Uterus (tissue), 3 donors: ENCODE measurements at regions not wholly inside any gene's neighbourhood (a gene's known extent, or its start where the extent isn't known, plus 50 kb on each side); places are given as distances from the start of the nearest gene placed in this dataset.
A peak's percentile ranks its signal among the peaks of the same experiment; 100 is the strongest.

Source experiments
- DNase-seq, 2 donors: peaks; one replicate each; pipeline ENCODE4 v3.0.0-alpha.2; 2019 to 2020
- H3K27ac ChIP-seq, 2 donors: fragments of 200-600 bp; sonication (generic); 1 replicate in 1 of 2; 2 replicates in 1 of 2; pipeline ENCODE4 v1.5.1; 2016 to 2018
- H3K27me3 ChIP-seq, 2 donors: fragments of 200-600 bp; sonication (generic); one replicate each; pipeline ENCODE4 v1.5.1; 2018 to 2019; ENCODE audit warnings: control low read depth in 1 of 2
- H3K36me3 ChIP-seq, 2 donors: fragments of 200-600 bp; sonication (generic); one replicate each; pipeline ENCODE4 v1.5.1; 2019; ENCODE audit warnings: control low read depth in 1 of 2
- H3K4me1 ChIP-seq, 2 donors: fragments of 200-600 bp; sonication (generic); one replicate each; pipeline ENCODE4 v1.5.1; 2018 to 2019; ENCODE audit warnings: control low read depth in 1 of 2
- H3K4me3 ChIP-seq, 2 donors: fragments of 200-600 bp; sonication (generic); 1 replicate in 1 of 2; 2 replicates in 1 of 2; pipeline ENCODE4 v1.5.1; 2018 to 2019; ENCODE audit warnings: mild to moderate bottlenecking in 1 of 2
- H3K9me3 ChIP-seq, 2 donors: fragments of 200-600 bp; sonication (generic); one replicate each; pipeline ENCODE4 v1.5.1; 2019; ENCODE audit warnings: control low read depth in 1 of 2
- POLR2A ChIP-seq, 2 donors: fragments of 450-650 bp; IDR thresholded peaks; one replicate each; pipeline ENCODE4 v1.6.1; 2016; ENCODE audit warnings: antibody characterized with exemption in 2 of 2, mild to moderate bottlenecking in 1 of 2, moderate library complexity in 1 of 2
- intact Hi-C: fragments of 100-400 bp; cut with DNase I; formaldehyde crosslinking; loops from one replicate; pipeline ENCODE4 v1.15.1; 2023; ENCODE audit warnings: low total_unique reads
- TF ChIP-seq, protein P1 (sequence below), 4 experiments: fragments of 200-600 bp in 2 of 4; fragments of 450-650 bp in 2 of 4; sonication (generic) in 2 of 4; IDR thresholded peaks; one replicate each; pipeline ENCODE4 v1.5.1; 2016 to 2019; ENCODE audit warnings: antibody characterized with exemption in 4 of 4, mild to moderate bottlenecking in 2 of 4, moderate library complexity in 1 of 4
- donor health status: DM: yes; HTN: yes; CAD: no.

DNA sequence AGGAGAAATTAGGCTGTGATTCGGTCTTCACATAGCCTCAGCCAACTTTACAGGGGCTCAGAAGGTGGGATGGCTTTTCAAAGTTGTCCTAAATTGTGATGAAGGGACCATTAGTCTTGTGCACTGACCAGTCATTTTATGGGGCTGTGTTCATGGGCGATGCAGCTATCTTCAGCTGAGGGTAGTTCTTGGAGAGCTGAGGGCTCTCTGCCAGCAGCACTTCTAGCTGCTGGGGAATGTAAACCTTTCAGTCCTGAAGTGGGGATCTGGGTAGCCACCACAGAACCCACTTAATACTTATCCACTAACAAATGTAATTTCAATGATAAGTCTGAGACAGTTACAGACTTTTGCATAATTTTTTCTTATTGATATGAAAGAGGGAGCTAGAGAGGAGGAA, 270.6 kb downstream of the AEBP2 start:
- peak overlapping the region in 1 of 2 donors; percentile 66 for H3K27ac ChIP-seq
- intact Hi-C loops = no loop called here

DNA sequence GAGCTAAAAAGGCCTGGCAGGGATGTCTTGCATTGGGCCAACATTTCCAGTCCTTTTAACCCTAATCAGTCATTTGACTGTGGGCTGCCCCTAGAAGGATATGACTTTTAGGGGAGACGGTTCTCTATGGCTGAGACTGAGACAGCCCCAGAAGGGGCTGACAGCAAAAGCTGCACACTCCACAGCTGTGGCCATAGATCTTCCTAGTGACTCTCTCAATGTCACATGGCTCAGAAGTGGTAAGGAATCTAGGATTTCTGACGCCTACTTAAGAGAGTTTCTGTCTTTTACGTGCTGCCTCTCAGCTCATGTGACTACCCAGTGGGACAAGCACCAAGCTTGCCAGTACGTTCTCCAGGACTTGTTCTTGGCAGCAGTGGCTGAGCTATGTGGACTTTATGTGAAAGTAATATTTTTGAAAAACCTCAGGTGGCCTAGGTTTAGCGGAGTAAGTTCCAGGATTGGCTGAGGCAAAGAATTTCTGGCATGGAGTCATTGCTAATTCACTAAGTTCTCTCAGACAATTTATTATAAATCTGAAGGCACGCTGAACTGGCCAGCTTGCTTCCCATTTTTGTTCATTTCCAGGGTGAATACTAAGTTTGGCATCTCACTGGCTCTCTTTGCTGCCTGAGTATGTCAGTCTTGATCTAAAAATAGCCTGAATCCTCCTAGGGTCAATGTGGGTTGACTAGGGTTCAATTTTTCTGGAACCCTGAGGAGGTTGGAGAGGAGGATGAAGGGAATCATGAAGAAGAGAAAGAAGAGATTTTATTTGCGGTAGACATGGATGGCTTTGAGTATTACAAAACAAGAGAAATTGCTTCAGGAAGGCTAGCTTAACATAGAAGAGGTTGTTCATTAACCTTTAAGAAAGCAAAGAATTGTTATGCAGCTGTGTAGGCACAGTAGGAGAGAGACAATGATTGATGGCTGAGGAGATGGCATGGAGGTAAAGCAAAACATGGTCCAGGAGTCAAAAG, 271.8 kb downstream of the AEBP2 start:
- intact Hi-C loops = no loop called here
- DNase-seq = peak in 1 of 2 donors; percentile 55
- no peaks in the 10 kb centered on the region for H3K36me3 ChIP-seq
- H3K27me3 ChIP-seq = no peaks in the 10 kb centered on the region
- no peaks in the 10 kb centered on the region for H3K9me3 ChIP-seq
- no peak overlapping the region for H3K4me3 ChIP-seq
- H3K27ac ChIP-seq = peak overlapping the region; percentile 38 to 66
- TF ChIP-seq POLR2A (IDR thresholded peaks at IDR 0.05) = no peak
- no peaks in the 10 kb centered on the region for H3K4me1 ChIP-seq

More for the DNA sequence above, 270.6 kb downstream of the AEBP2 start:
- no peak for DNase-seq
- no peak overlapping the region for H3K4me3 ChIP-seq
- H3K27me3 ChIP-seq = no peaks in the 10 kb centered on the region
- H3K36me3 ChIP-seq = no peaks in the 10 kb centered on the region
- no peaks in the 10 kb centered on the region for H3K9me3 ChIP-seq
- H3K4me1 ChIP-seq = no peaks in the 10 kb centered on the region
- no peak for TF ChIP-seq POLR2A (IDR thresholded peaks at IDR 0.05)
- TF ChIP-seq, protein P1, sequence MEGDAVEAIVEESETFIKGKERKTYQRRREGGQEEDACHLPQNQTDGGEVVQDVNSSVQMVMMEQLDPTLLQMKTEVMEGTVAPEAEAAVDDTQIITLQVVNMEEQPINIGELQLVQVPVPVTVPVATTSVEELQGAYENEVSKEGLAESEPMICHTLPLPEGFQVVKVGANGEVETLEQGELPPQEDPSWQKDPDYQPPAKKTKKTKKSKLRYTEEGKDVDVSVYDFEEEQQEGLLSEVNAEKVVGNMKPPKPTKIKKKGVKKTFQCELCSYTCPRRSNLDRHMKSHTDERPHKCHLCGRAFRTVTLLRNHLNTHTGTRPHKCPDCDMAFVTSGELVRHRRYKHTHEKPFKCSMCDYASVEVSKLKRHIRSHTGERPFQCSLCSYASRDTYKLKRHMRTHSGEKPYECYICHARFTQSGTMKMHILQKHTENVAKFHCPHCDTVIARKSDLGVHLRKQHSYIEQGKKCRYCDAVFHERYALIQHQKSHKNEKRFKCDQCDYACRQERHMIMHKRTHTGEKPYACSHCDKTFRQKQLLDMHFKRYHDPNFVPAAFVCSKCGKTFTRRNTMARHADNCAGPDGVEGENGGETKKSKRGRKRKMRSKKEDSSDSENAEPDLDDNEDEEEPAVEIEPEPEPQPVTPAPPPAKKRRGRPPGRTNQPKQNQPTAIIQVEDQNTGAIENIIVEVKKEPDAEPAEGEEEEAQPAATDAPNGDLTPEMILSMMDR (IDR thresholded peaks at IDR 0.05) = no peak

DNA sequence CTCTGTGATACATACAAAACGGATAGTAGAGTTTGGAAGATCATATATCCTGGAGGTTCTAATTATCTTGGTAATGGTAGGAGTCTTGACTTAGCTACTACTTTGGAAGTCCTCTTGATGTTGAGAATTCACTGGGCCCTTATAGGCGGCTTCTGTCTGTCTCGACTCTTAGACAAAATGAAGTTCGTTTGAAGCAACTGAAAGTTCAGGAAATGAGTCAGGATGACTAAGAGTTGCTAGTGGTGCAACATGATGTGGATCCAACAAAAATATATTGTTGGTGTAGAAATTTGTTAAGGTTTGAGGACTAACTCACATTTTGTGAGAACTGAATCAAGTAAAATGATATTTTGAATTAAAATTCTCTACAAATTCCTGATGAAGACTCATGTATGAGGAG, 272.7 kb downstream of the AEBP2 start:
- no peaks in the 10 kb centered on the region for H3K9me3 ChIP-seq
- no peaks in the 10 kb centered on the region for H3K27me3 ChIP-seq
- TF ChIP-seq, protein P1 (IDR thresholded peaks at IDR 0.05) = no peak
- peak overlapping the region in 1 of 2 donors; percentile 66 for H3K27ac ChIP-seq
- H3K4me1 ChIP-seq = no peaks in the 10 kb centered on the region
- intact Hi-C loops = no loop called here
- no peak for DNase-seq
- H3K36me3 ChIP-seq = no peaks in the 10 kb centered on the region
- H3K4me3 ChIP-seq = no peak overlapping the region

DNA sequence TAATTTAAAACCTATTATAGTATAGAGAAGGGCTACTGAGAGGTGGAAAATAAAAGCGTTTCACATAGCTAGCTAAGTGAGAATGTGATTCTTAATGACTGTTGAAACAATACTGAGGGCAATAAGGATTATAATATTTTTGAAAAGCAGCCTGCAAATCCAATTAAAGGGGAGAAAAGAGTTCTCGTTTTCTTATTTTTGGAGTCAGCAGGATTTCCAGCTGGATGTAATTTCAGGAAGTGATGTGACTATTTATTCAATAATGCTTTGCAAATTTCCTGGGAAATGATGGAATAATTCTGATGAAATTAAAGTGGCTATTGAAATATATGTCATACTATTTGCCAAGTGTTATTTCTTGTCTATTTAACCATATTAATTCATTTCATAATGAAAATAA, 279.1 kb downstream of the AEBP2 start:
- Histone ChIP-seq H3K4me1 (no peaks in the 10 kb centered on the region), H3K4me3 (no peak overlapping the region), H3K36me3 (no peaks in the 10 kb centered on the region), H3K27me3 (no peaks in the 10 kb centered on the region), H3K9me3 (no peaks in the 10 kb centered on the region), H3K27ac (no peak overlapping the region)
- intact Hi-C loops = no loop called here
- no peak for DNase-seq
- TF ChIP-seq, protein P1 (IDR thresholded peaks at IDR 0.05) = no peak
- TF ChIP-seq POLR2A (IDR thresholded peaks at IDR 0.05) = no peak

DNA sequence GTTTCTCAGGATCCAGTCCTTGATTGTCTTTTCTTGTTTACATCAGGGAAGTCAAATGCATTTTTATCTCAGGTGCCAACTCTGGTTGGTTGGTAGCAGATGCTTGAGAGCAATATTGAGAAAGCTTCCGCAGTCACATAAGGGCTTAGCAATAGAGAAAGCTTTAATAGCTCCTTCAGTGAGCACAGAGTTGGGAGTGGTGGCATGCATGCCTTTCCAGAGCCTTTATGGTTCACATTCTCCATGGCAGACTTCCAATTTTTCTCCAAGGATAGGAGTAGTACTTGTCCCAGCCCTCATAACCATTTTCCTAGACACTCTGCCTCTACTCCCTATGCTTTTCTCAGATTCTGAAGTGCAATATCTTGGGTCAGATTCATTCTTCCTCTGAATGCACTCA, 280.4 kb downstream of the AEBP2 start:
- Histone ChIP-seq H3K27ac (no peak overlapping the region), H3K9me3 (no peaks in the 10 kb centered on the region), H3K4me3 (no peak overlapping the region), H3K27me3 (no peaks in the 10 kb centered on the region), H3K36me3 (no peaks in the 10 kb centered on the region), H3K4me1 (no peaks in the 10 kb centered on the region)
- no peak for DNase-seq
- no peak for TF ChIP-seq POLR2A (IDR thresholded peaks at IDR 0.05)
- TF ChIP-seq, protein P1 (IDR thresholded peaks at IDR 0.05) = no peak
- intact Hi-C loops = no loop called here
